ENCODE measurements at regions not wholly inside any gene's neighbourhood (a gene's known extent, or its start where the extent isn't known, plus 50 kb on each side); places are given as distances from the start of the nearest gene placed in this dataset.

GRCh38 chr12:60819794-60820193, 1224.0 kb downstream of the SLC16A7 start:
- no peak overlapping the region for H3K27ac ChIP-seq (ENCODE audit: low read depth in 1 of 2, low read length in 2 of 2)
- no CpG with 5 or more reads among the region's 1 CpG for WGBS (ENCODE audit: insufficient coverage)
- H3K27me3 ChIP-seq (ENCODE audit: control insufficient read depth in 2 of 2, insufficient read depth in 2 of 2, low read length in 2 of 2) = no peaks in the 10 kb centered on the region
- H3K4me3 ChIP-seq (replicated peaks in 1 of 3; ENCODE audit: low read depth in 2 of 3, low read length in 3 of 3) = no peak overlapping the region
- no peak overlapping the region for H2AFZ ChIP-seq (ENCODE audit: insufficient read depth, low read depth, low read length, poor library complexity, severe bottlenecking)
- H3K9me3 ChIP-seq (replicated peaks in 1 of 2; ENCODE audit: control insufficient read depth in 1 of 2, insufficient read depth in 1 of 2, low read length in 2 of 2) = peaks cover 0 to 3% of the 10 kb centered on the region in 2 donors
- no peak overlapping the region for H3K4me3 Mint-ChIP-seq
- no peak for DNase-seq
- no peak overlapping the region for H3K27ac Mint-ChIP-seq
- H4K20me1 ChIP-seq (ENCODE audit: insufficient read depth, low read length) = no peaks in the 10 kb centered on the region
- no peak overlapping the region for H3K4me2 ChIP-seq (replicated peaks; ENCODE audit: extremely low read depth, low read length, poor library complexity, severe bottlenecking)
- no peaks in the 10 kb centered on the region for H3K27me3 Mint-ChIP-seq (ENCODE audit: low read depth in 3 of 3)
- no peak overlapping the region for H3K9ac ChIP-seq (ENCODE audit: insufficient read depth, low read length, poor library complexity, severe bottlenecking)
- H3K36me3 Mint-ChIP-seq = no peaks in the 10 kb centered on the region
- peaks cover 2 to 11% (median 6%) of the 10 kb centered on the region in 7 donors for H3K9me3 Mint-ChIP-seq
- H3K4me1 ChIP-seq (ENCODE audit: control insufficient read depth in 1 of 2, insufficient read depth in 2 of 2, low read length in 2 of 2) = no peaks in the 10 kb centered on the region
- TF ChIP-seq CTCF (IDR thresholded peaks at IDR 0.05) = no peak
- no peaks in the 10 kb centered on the region for H3K79me2 ChIP-seq (ENCODE audit: insufficient read depth, low read length)
- intact Hi-C loops (cut with micrococcal nuclease) = no loop called here
- no peaks in the 10 kb centered on the region for H3K36me3 ChIP-seq (replicated peaks in 1 of 2; ENCODE audit: control insufficient read depth in 1 of 2, insufficient read depth in 2 of 2, low read length in 2 of 2)
- H3K4me1 Mint-ChIP-seq = no peaks in the 10 kb centered on the region

- Histone ChIP-seq H3K27me3 (ENCODE audit: control insufficient read depth in 2 of 2, insufficient read depth in 2 of 2, low read length in 2 of 2) (no peaks in the 10 kb centered on the region), H3K4me1 (ENCODE audit: control insufficient read depth in 1 of 2, insufficient read depth in 2 of 2, low read length in 2 of 2) (no peaks in the 10 kb centered on the region), H2AFZ (ENCODE audit: insufficient read depth, low read depth, low read length, poor library complexity, severe bottlenecking) (no peak overlapping the region), H4K20me1 (ENCODE audit: insufficient read depth, low read length) (no peaks in the 10 kb centered on the region), H3K9me3 (replicated peaks in 1 of 2; ENCODE audit: control insufficient read depth in 1 of 2, insufficient read depth in 1 of 2, low read length in 2 of 2) (peaks cover 0 to 8% of the 10 kb centered on the region in 2 donors), H3K36me3 (replicated peaks in 1 of 2; ENCODE audit: control insufficient read depth in 1 of 2, insufficient read depth in 2 of 2, low read length in 2 of 2) (no peaks in the 10 kb centered on the region), H3K4me3 (replicated peaks in 1 of 3; ENCODE audit: low read depth in 2 of 3, low read length in 3 of 3) (no peak overlapping the region), H3K79me2 (ENCODE audit: insufficient read depth, low read length) (no peaks in the 10 kb centered on the region), H3K9ac (ENCODE audit: insufficient read depth, low read length, poor library complexity, severe bottlenecking) (no peak overlapping the region), H3K27ac (ENCODE audit: low read depth in 1 of 2, low read length in 2 of 2) (no peak overlapping the region), H3K4me2 (replicated peaks; ENCODE audit: extremely low read depth, low read length, poor library complexity, severe bottlenecking) (no peak overlapping the region)
- Mint-ChIP-seq H3K9me3 (peaks cover 0 to 8% (median 6%) of the 10 kb centered on the region in 7 donors), H3K27me3 (ENCODE audit: low read depth in 3 of 3) (peaks cover 0 to 1% (median 0%) of the 10 kb centered on the region in 3 donors), H3K27ac (no peak overlapping the region), H3K4me3 (no peak overlapping the region), H3K36me3 (no peaks in the 10 kb centered on the region), H3K4me1 (no peaks in the 10 kb centered on the region)
- no peak for TF ChIP-seq CTCF (IDR thresholded peaks at IDR 0.05)
- no peak for DNase-seq
- intact Hi-C loops (cut with micrococcal nuclease) = no loop called here
- WGBS (ENCODE audit: insufficient coverage) = 92% methylated on average over 3 of the region's 4 CpGs
Measured at GRCh38 chr12:60822580-60822979, 1226.8 kb downstream of the SLC16A7 start.

Measured in CD14-positive monocyte (primary cell).